ENCODE measurements at regions not wholly inside any gene's neighbourhood (a gene's known extent, or its start where the extent isn't known, plus 50 kb on each side); places are given as distances from the start of the nearest gene placed in this dataset.

- POLR2A ChIA-PET: no interaction called here
These were observed 145.8 kb upstream of the SLC30A5 start for GRCh38 chr5:68947986-68948385.

GRCh38 chr5:68949256-68949655 lies 144.6 kb upstream of the SLC30A5 start:
- H3K27ac Mint-ChIP-seq: no peak overlapping the region
- no peaks in the 10 kb centered on the region for H3K4me1 Mint-ChIP-seq
- H3K27me3 Mint-ChIP-seq: peaks cover 5% of the 10 kb centered on the region
- no peak for DNase-seq
- ChIA-PET POLR2A (no interaction called here), CTCF (interaction anchor here (0.6 kb wide), 1 partner anchor 525 kb away, joined by 4 read pairs; no protein-coding TSS in a partner anchor)
- H3K9me3 Mint-ChIP-seq: no peaks in the 10 kb centered on the region
- no peaks in the 10 kb centered on the region for H3K36me3 Mint-ChIP-seq (ENCODE audit: low read depth)
- no peak overlapping the region for H3K4me3 Mint-ChIP-seq

More at GRCh38 chr5:68947986-68948385, 145.8 kb upstream of the SLC30A5 start:
- no peak overlapping the region for H3K4me3 Mint-ChIP-seq
- no peaks in the 10 kb centered on the region for H3K36me3 Mint-ChIP-seq (ENCODE audit: low read depth)
- CTCF ChIA-PET: no interaction called here
- no peak overlapping the region for H3K27ac Mint-ChIP-seq
- no peaks in the 10 kb centered on the region for H3K4me1 Mint-ChIP-seq
- DNase-seq: no peak
- H3K9me3 Mint-ChIP-seq: no peaks in the 10 kb centered on the region
- H3K27me3 Mint-ChIP-seq: peaks cover 5% of the 10 kb centered on the region

- ChIA-PET CTCF (no interaction called here), POLR2A (no interaction called here)
- H3K36me3 Mint-ChIP-seq (ENCODE audit: low read depth): no peaks in the 10 kb centered on the region
- no peak overlapping the region for H3K4me3 Mint-ChIP-seq
- no peak for DNase-seq
- H3K9me3 Mint-ChIP-seq: no peaks in the 10 kb centered on the region
- peaks cover 5% of the 10 kb centered on the region for H3K27me3 Mint-ChIP-seq
- no peak overlapping the region for H3K27ac Mint-ChIP-seq
- H3K4me1 Mint-ChIP-seq: no peaks in the 10 kb centered on the region
These were observed 144.1 kb upstream of the SLC30A5 start for GRCh38 chr5:68949711-68950110.

- Mint-ChIP-seq H3K36me3 (ENCODE audit: low read depth) (no peaks in the 10 kb centered on the region), H3K9me3 (no peaks in the 10 kb centered on the region), H3K27me3 (peaks cover 5% of the 10 kb centered on the region), H3K4me1 (no peaks in the 10 kb centered on the region), H3K27ac (no peak overlapping the region), H3K4me3 (no peak overlapping the region)
- ChIA-PET POLR2A (no interaction called here), CTCF (no interaction called here)
- no peak for DNase-seq
These were observed 143.7 kb upstream of the SLC30A5 start for GRCh38 chr5:68950125-68950524.

GRCh38 chr5:68950930-68951329 lies 142.9 kb upstream of the SLC30A5 start:
- H3K27ac Mint-ChIP-seq: no peak overlapping the region
- CTCF ChIA-PET: no interaction called here
- H3K9me3 Mint-ChIP-seq: no peaks in the 10 kb centered on the region
- no peaks in the 10 kb centered on the region for H3K4me1 Mint-ChIP-seq
- POLR2A ChIA-PET: no interaction called here
- no peak overlapping the region for H3K4me3 Mint-ChIP-seq
- peaks cover 5% of the 10 kb centered on the region for H3K27me3 Mint-ChIP-seq
- no peaks in the 10 kb centered on the region for H3K36me3 Mint-ChIP-seq (ENCODE audit: low read depth)
- no peak for DNase-seq

GRCh38 chr5:68953231-68953874 lies 140.5 kb upstream of the SLC30A5 start:
- Mint-ChIP-seq H3K4me3 (no peak overlapping the region), H3K4me1 (no peaks in the 10 kb centered on the region), H3K9me3 (no peaks in the 10 kb centered on the region), H3K27ac (no peak overlapping the region), H3K36me3 (ENCODE audit: low read depth) (no peaks in the 10 kb centered on the region), H3K27me3 (no peaks in the 10 kb centered on the region)
- no peak for DNase-seq
- POLR2A ChIA-PET: no interaction called here
- CTCF ChIA-PET: no interaction called here

- Mint-ChIP-seq H3K27me3 (no peaks in the 10 kb centered on the region), H3K9me3 (no peaks in the 10 kb centered on the region), H3K36me3 (ENCODE audit: low read depth) (no peaks in the 10 kb centered on the region), H3K27ac (no peak overlapping the region), H3K4me3 (no peak overlapping the region), H3K4me1 (no peaks in the 10 kb centered on the region)
- ChIA-PET CTCF (no interaction called here), POLR2A (no interaction called here)
- DNase-seq: no peak
These were observed 139.8 kb upstream of the SLC30A5 start for GRCh38 chr5:68953875-68954617.

- DNase-seq: no peak
- CTCF ChIA-PET: no interaction called here
- no peak overlapping the region for H3K4me3 Mint-ChIP-seq
- POLR2A ChIA-PET: no interaction called here
- H3K9me3 Mint-ChIP-seq: no peaks in the 10 kb centered on the region
- H3K36me3 Mint-ChIP-seq (ENCODE audit: low read depth): no peaks in the 10 kb centered on the region
- H3K27ac Mint-ChIP-seq: no peak overlapping the region
- no peaks in the 10 kb centered on the region for H3K27me3 Mint-ChIP-seq
- no peaks in the 10 kb centered on the region for H3K4me1 Mint-ChIP-seq
These were observed 139.2 kb upstream of the SLC30A5 start for GRCh38 chr5:68954618-68954910.

GRCh38 chr5:68957591-68957990 lies 136.2 kb upstream of the SLC30A5 start:
- H3K4me3 Mint-ChIP-seq: no peak overlapping the region
- ChIA-PET CTCF (no interaction called here), POLR2A (no interaction called here)
- no peak for DNase-seq
- H3K4me1 Mint-ChIP-seq: no peaks in the 10 kb centered on the region
- H3K9me3 Mint-ChIP-seq: no peaks in the 10 kb centered on the region
- H3K27me3 Mint-ChIP-seq: no peaks in the 10 kb centered on the region
- no peaks in the 10 kb centered on the region for H3K36me3 Mint-ChIP-seq (ENCODE audit: low read depth)
- H3K27ac Mint-ChIP-seq: no peak overlapping the region

GRCh38 chr5:68958428-68958827 lies 135.4 kb upstream of the SLC30A5 start:
- no peaks in the 10 kb centered on the region for H3K9me3 Mint-ChIP-seq

GRCh38 chr5:68960456-68960855 lies 133.4 kb upstream of the SLC30A5 start:
- no peaks in the 10 kb centered on the region for H3K27me3 Mint-ChIP-seq
- POLR2A ChIA-PET: no interaction called here

More at GRCh38 chr5:68958428-68958827, 135.4 kb upstream of the SLC30A5 start:
- H3K4me1 Mint-ChIP-seq: no peaks in the 10 kb centered on the region
- ChIA-PET CTCF (no interaction called here), POLR2A (no interaction called here)
- H3K4me3 Mint-ChIP-seq: no peak overlapping the region
- no peaks in the 10 kb centered on the region for H3K27me3 Mint-ChIP-seq
- no peak for DNase-seq
- H3K27ac Mint-ChIP-seq: no peak overlapping the region
- no peaks in the 10 kb centered on the region for H3K36me3 Mint-ChIP-seq (ENCODE audit: low read depth)

GRCh38 chr5:68960961-68961360 lies 132.9 kb upstream of the SLC30A5 start:
- Mint-ChIP-seq H3K4me3 (no peak overlapping the region), H3K4me1 (no peaks in the 10 kb centered on the region), H3K36me3 (ENCODE audit: low read depth) (no peaks in the 10 kb centered on the region), H3K27me3 (no peaks in the 10 kb centered on the region), H3K9me3 (no peaks in the 10 kb centered on the region), H3K27ac (peak overlapping the region; percentile 16)
- no peak for DNase-seq
- POLR2A ChIA-PET: no interaction called here
- CTCF ChIA-PET: no interaction called here

More at GRCh38 chr5:68960456-68960855, 133.4 kb upstream of the SLC30A5 start:
- no peaks in the 10 kb centered on the region for H3K9me3 Mint-ChIP-seq
- no peak overlapping the region for H3K4me3 Mint-ChIP-seq
- no peak overlapping the region for H3K27ac Mint-ChIP-seq
- DNase-seq: no peak
- no peaks in the 10 kb centered on the region for H3K4me1 Mint-ChIP-seq
- H3K36me3 Mint-ChIP-seq (ENCODE audit: low read depth): no peaks in the 10 kb centered on the region
- CTCF ChIA-PET: no interaction called here

- no peaks in the 10 kb centered on the region for H3K27me3 Mint-ChIP-seq
- H3K4me3 Mint-ChIP-seq: no peak overlapping the region
- no peak overlapping the region for H3K27ac Mint-ChIP-seq
- ChIA-PET CTCF (no interaction called here), POLR2A (interaction anchor here (0.6 kb wide), 1 partner anchor 296 kb away, joined by 3 read pairs; no protein-coding TSS in a partner anchor)
- H3K36me3 Mint-ChIP-seq (ENCODE audit: low read depth): no peaks in the 10 kb centered on the region
- no peak for DNase-seq
- H3K4me1 Mint-ChIP-seq: no peaks in the 10 kb centered on the region
- H3K9me3 Mint-ChIP-seq: no peaks in the 10 kb centered on the region
These were observed 132.1 kb upstream of the SLC30A5 start for GRCh38 chr5:68961762-68962161.

Measured in activated CD4-positive, alpha-beta T cell treated with anti-CD3 and anti-CD28 coated beads, Interleukin-2, amount 10 ng/mL, durations not matched to agents 7 days and 5 days (primary cell).